HG03520 (cell line): ENCODE measurements at regions not wholly inside any gene's neighbourhood (a gene's known extent, or its start where the extent isn't known, plus 50 kb on each side); places are given as distances from the start of the nearest gene placed in this dataset.

Experiments used
- ATAC-seq: cut with Tn5 transposase; IDR thresholded peaks from one replicate; pipeline ENCODE4 v1.9.1; 2021; ENCODE audit warnings: mild to moderate bottlenecking, moderate library complexity; ENCODE audit not compliant: unreplicated experiment

- ATAC-seq: no peak
Measured at GRCh38 chr1:38272515-38272914, 225.9 kb upstream of the POU3F1 start.

GRCh38 chr1:38270849-38271633 lies 224.4 kb upstream of the POU3F1 start:
- no peak for ATAC-seq

DNA sequence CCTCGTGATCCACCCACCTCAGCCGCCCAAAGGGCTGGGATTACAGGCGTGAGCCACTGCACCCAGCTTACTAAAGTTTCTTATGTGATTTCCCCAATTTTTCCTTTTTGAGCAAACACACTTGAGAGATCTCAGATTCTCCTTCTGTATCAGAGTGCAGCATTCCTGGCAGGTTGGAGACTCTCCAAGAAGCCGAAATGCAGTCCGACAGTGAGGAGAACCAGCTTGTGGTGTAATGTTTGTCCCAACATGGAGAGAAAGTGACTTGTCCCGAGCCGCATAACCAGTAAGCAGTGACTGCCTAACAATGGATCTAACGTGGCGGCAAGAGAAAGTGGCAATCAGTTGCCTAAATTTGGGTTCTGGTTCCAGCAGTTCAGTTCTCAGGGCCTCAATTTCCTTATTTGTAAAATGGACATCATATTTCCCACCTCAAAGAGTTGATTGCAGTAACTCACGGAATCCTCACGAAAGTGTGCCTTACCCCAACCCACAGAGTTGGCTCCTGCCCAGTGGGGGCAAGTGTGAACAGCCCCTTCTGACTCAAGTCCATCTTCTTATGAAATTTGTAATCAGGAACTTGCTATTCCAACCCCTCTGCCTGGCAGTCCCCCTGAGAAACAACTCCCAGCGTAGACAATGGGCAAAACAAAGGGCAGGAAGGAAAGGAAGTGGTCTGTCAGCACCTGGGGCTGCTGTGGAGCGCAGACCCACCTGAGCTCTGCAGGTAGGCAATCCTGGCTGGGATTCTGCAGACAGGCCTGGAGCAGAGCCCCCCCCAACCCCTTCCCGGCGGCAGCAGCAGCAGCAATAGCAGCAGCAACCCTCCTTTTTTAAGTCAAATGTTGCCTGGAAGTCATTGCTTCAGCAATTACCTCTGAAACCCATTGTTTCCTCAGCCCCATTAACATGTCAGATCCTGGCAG lies 223.6 kb upstream of the POU3F1 start:
- no peak for ATAC-seq

DNA sequence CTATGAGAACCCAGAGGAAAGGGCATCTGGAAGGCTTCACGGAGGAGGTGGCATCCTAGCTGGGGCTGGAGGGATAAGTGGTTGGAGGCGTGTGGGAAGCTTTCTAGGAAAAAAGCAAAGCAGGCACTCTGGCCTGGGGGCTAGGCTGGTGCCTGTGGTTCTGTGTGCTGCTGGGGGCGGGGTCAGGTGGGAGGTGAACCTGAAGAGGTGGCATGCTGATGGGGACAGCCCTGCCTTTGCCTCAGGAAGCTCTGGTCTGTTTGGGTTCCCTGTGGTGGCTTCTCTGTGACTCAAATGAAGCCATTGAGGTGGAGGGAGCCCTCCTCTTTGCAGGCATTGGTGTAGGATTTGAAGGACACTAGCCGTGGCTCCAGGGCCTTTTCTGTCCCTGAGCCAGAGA lies 221.6 kb upstream of the POU3F1 start:
- no peak for ATAC-seq

DNA sequence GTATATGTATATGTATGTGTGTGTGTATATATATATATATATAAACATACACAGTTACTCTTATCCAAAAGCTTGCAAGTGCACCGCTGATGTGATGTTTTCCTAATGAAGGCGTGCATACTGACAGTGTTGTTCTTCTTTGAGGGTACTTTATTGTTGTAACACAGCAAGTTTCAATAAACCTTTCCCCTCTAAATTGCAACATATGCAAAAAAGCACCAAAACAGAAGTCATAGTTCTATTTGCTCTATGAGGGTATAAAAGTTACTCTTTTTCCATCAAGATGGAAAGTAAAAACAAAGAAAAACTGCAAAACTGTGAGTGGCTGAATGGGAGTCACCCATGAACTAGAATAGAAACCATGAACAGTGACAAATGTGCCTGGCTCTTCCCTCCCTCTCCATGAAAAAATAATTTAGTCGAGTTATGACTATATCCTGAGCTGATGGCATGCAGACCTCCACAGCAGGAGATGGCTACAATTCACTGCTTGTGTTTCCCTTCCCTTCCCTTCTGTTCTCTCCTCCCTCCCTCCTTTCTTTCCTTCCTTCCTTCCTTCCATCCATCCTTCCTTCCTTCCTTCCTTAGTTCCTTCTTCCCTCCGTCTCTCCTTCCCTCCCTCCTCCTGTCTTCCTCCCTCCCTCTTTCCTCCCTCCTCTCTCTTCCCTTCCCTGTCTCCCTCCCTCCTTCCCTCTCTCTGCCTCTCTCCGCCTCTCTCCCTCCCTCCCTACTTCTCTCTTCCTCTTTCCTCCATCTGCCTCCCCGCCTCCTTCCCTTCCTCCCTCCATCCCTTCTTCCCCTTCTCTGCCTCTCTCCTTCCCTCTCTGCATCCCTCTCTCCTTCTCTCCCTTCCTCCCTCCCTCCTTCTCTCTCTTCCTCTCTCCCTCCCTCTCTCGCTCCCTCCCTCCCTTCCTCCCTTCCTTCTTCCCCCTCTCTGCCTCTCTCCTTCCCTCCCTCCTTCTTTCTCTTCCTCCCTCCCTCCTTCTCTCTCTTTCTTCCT lies 220.7 kb upstream of the POU3F1 start:
- no peak for ATAC-seq

- ATAC-seq: no peak
Measured at GRCh38 chr1:38266197-38266520, 219.6 kb upstream of the POU3F1 start.

- no peak for ATAC-seq
Measured at GRCh38 chr1:38265293-38266196, 219.0 kb upstream of the POU3F1 start.

- ATAC-seq: no peak
Measured at GRCh38 chr1:38263438-38263837, 216.8 kb upstream of the POU3F1 start.

GRCh38 chr1:38261574-38261973 lies 215.0 kb upstream of the POU3F1 start:
- no peak for ATAC-seq

GRCh38 chr1:38258085-38258627 lies 211.6 kb upstream of the POU3F1 start:
- ATAC-seq: no peak

DNA sequence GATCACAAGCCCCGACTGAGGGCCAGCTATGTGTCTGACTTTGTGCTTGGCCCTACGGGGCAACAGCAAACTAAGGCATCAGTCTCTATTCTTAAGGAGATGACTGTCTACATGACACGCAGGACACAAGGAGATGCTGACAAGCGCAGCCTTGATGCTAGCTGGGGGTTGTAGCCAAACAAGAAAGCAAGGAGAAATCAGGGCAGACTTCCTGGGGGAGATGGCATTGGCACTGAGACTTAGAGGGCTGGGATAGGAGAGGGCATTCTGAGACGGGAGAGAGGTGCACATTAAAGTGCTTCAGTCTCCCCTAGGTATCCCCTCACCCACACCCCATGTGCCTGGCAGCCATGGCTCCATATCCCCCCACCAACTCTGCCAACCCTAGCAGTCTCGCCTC lies 210.8 kb upstream of the POU3F1 start:
- no peak for ATAC-seq

- no peak for ATAC-seq
Measured at GRCh38 chr1:38256072-38256471, 209.5 kb upstream of the POU3F1 start.

- no peak for ATAC-seq
Measured at GRCh38 chr1:38253314-38253713, 206.7 kb upstream of the POU3F1 start.

DNA sequence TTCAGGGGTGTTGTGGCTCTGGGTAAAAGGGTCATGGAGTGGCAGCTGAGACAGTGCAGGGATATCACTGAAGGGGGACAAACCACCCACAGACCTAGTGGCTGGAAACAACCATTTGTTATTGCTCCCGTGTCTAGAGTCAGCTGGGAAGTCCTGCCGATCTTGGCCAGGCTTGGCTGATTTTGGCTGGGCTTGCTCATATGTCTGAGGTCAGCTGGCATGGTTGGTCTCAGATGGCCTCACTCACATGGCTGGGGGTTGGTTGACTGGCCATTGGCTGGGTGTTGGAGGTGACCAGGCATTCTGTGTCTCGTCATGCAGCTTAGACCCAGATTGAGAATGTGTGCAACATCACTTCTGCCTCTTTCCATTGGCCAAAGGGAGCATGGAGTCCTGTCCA lies 203.8 kb upstream of the POU3F1 start:
- no peak for ATAC-seq

DNA sequence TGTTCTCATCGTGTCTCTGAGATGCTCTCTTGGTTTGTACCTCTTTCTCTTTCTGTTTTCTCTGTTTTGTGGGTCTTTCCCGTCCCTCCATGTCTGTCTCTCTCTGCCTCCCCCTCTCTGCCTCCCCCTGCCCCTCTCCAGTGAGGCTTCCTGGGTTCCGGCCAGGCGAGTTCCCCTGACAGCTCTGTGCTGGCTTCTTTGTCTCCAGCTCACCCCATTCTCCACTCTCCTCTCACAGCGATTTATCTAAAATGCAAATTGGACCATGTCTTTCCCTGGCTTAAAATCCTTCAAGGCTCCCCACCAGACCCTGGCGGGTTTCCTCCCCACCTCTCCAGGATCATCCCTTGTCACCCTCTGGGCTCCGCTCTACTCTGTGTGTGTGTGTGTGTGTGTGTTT lies 202.4 kb upstream of the POU3F1 start:
- no peak for ATAC-seq

GRCh38 chr1:38246955-38247952 lies 200.7 kb upstream of the POU3F1 start:
- no peak for ATAC-seq

DNA sequence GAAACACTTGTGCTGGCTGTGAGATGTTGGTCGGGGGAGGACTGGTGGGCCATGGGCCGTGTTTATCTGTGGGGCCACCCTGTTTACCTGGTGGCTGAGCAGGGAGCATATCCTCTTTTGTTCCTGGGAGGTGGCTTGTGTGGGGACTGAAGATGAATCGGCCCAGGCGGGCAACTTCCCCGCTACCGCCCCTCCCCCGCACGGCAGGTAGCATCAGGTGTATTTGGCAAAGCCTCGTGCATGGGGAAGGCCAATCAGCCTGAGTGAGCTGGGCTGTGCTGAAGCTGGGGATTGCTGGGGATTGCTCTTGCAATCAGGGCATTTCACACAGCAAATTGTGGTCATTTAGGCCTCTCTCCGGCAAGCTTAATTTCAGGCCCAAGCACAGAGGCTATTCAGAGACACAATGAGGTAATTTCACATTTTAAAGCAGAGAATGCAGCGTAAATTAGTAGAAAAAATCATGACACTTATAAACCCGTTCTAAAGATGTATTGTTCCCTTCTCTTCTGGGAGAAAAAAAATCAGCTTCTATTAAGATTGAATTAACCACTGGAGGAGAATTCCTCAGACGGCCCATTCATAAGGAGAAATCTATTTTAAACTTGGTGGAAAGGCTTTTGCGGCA lies 197.7 kb upstream of the POU3F1 start:
- no peak for ATAC-seq

- no peak for ATAC-seq
Measured at GRCh38 chr1:38243106-38243505, 196.5 kb upstream of the POU3F1 start.
